Endothelial cell of umbilical vein (primary cell): ENCODE measurements at regions not wholly inside any gene's neighbourhood (a gene's known extent, or its start where the extent isn't known, plus 50 kb on each side); places are given as distances from the start of the nearest gene placed in this dataset.

Experiments
- BruUV-seq: library from RNA; stranded (reverse); fragments of 400-500 nt; replicated peaks from 2 replicates; lab custom pipeline; 2021; lab: Mats Ljungman, UMichigan
- CTCF ChIA-PET: fragments of 300-600, 350-600 bp; sonication (Branson Sonifier 250); formaldehyde crosslinking; loops from one replicate; lab custom pipeline; 2021; ENCODE audit warnings: antibody characterized with exemption, inconsistent platforms; lab: Charles Lee
- POLR2A ChIA-PET: fragments of 300-600, 350-600 bp; sonication (Branson Sonifier 250); formaldehyde crosslinking; loops from one replicate; lab custom pipeline; 2021; ENCODE audit warnings: antibody characterized with exemption, inconsistent platforms; lab: Charles Lee
- DNase-seq: peaks from one replicate; pipeline ENCODE4 v3.0.0-alpha.2; 2011; ENCODE audit warnings: low read depth, low spot score
- FAIRE-seq: peaks from 2 replicates; lab custom pipeline; 2011; peaks lifted over from hg19 to GRCh38; lab: Jason Lieb, UNC
- H2AFZ ChIP-seq: 2 replicates; pipeline ENCODE4 v1.6.0; 2012; ENCODE audit warnings: low read depth, low read length, control low read depth, inconsistent platforms
- H3K27ac ChIP-seq: 2 replicates; pipeline ENCODE4 v1.5.1; 2011; ENCODE audit warnings: low read depth, mild to moderate bottlenecking, control low read depth, low read length, moderate library complexity; ENCODE audit not compliant: insufficient read depth
- H3K27me3 ChIP-seq, 2 experiments: 2 replicates each; pipeline versions ENCODE4 v1.6.0 to v1.6.1; 2011; ENCODE audit warnings: low read length in 2 of 2, mixed read lengths in 1 of 2; ENCODE audit not compliant: control insufficient read depth in 2 of 2, insufficient read depth in 2 of 2
- H3K36me3 ChIP-seq, 2 experiments: 2 replicates in 1 of 2; 3 replicates in 1 of 2; pipeline ENCODE4 v1.5.1; 2011; ENCODE audit warnings: low read length in 2 of 2, mild to moderate bottlenecking in 1 of 2, moderate library complexity in 1 of 2; ENCODE audit not compliant: control insufficient read depth in 2 of 2, insufficient read depth in 2 of 2; ENCODE audit errors: extremely low read depth in 1 of 2
- H3K4me1 ChIP-seq: 3 replicates; pipeline ENCODE4 v1.5.1; 2011; ENCODE audit warnings: mild to moderate bottlenecking, low read length; ENCODE audit not compliant: control insufficient read depth, insufficient read depth; ENCODE audit errors: extremely low read depth
- H3K4me2 ChIP-seq: 2 replicates; pipeline ENCODE4 v1.6.1; 2011; ENCODE audit warnings: low read length, control low read depth, mixed read lengths; ENCODE audit not compliant: insufficient read depth
- H3K4me3 ChIP-seq, 3 experiments: fragments of 200-600 bp in 1 of 3; sonication (generic), shearing (Covaris generic) in 1 of 3; replicated peaks in 1 of 3; 2 replicates each; pipeline ENCODE4 v1.5.1; 2011 to 2016; ENCODE audit warnings: control low read depth in 3 of 3, low read length in 3 of 3, mild to moderate bottlenecking in 2 of 3, inconsistent platforms in 1 of 3, low read depth in 1 of 3, moderate library complexity in 1 of 3; ENCODE audit not compliant: insufficient read depth in 1 of 3
- H3K79me2 ChIP-seq: 2 replicates; pipeline ENCODE4 v1.6.0; 2012; ENCODE audit warnings: low read length, inconsistent platforms; ENCODE audit not compliant: control insufficient read depth, insufficient read depth
- H3K9ac ChIP-seq: replicated peaks from 2 replicates; pipeline ENCODE3; 2011; ENCODE audit warnings: low read length, control low read depth; ENCODE audit not compliant: insufficient read depth; ENCODE audit errors: extremely low read depth
- H3K9me1 ChIP-seq: replicated peaks from 3 replicates; pipeline ENCODE4 v1.6.0; 2011; ENCODE audit warnings: mild to moderate bottlenecking, low read length; ENCODE audit not compliant: control insufficient read depth, insufficient read depth; ENCODE audit errors: extremely low read depth
- H3K9me3 ChIP-seq: replicated peaks from 2 replicates; pipeline ENCODE4 v1.5.1; 2012; ENCODE audit warnings: low read length, inconsistent platforms; ENCODE audit not compliant: control insufficient read depth, insufficient read depth
- H4K20me1 ChIP-seq: replicated peaks from 2 replicates; pipeline ENCODE3; 2011; ENCODE audit warnings: mild to moderate bottlenecking, low read length; ENCODE audit not compliant: control insufficient read depth, insufficient read depth; ENCODE audit errors: extremely low read depth
- CTCF ChIP-seq, 2 donors: IDR thresholded peaks; 1 replicate in 1 of 2; 2 replicates in 1 of 2; pipeline ENCODE4 v1.5.1; 2011; ENCODE audit warnings: low read length in 2 of 2, mild to moderate bottlenecking in 2 of 2, moderate library complexity in 2 of 2, control low read depth in 1 of 2, inconsistent platforms in 1 of 2, low read depth in 1 of 2; ENCODE audit not compliant: insufficient read depth in 1 of 2; ENCODE audit errors: extremely low read depth in 1 of 2
- EZH2 ChIP-seq: IDR thresholded peaks from 2 replicates; pipeline ENCODE4 v1.6.1; 2012; ENCODE audit warnings: borderline replicate concordance, low read depth, mild to moderate bottlenecking, moderate library complexity, low read length, inconsistent platforms; ENCODE audit not compliant: severe bottlenecking
- FOS ChIP-seq: IDR thresholded peaks from 2 replicates; pipeline ENCODE4 v1.6.1; 2011; ENCODE audit warnings: mild to moderate bottlenecking, low read length, moderate library complexity, borderline replicate concordance; ENCODE audit not compliant: insufficient read depth
- GATA2 ChIP-seq: IDR thresholded peaks from 2 replicates; pipeline ENCODE4 v1.7.0; 2011; ENCODE audit warnings: low read depth, mild to moderate bottlenecking, moderate library complexity, mixed read lengths, low read length; ENCODE audit not compliant: insufficient read length, insufficient read depth
- JUN ChIP-seq: IDR thresholded peaks from 2 replicates; pipeline ENCODE4 v1.6.1; 2011; ENCODE audit warnings: borderline replicate concordance, low read depth; ENCODE audit not compliant: insufficient read length, insufficient read depth
- MYC ChIP-seq: IDR thresholded peaks from one replicate; pipeline ENCODE4 v1.6.1; 2011; ENCODE audit warnings: mild to moderate bottlenecking, low read depth, low read length
- POLR2A ChIP-seq: IDR thresholded peaks from 2 replicates; pipeline ENCODE4 v1.6.1; 2012; ENCODE audit warnings: low read depth, mild to moderate bottlenecking, control low read depth, low read length
- POLR2AphosphoS5 ChIP-seq: IDR thresholded peaks from 2 replicates; pipeline ENCODE4 v1.6.1; 2012; ENCODE audit warnings: low read depth, mild to moderate bottlenecking, control low read depth, low read length, moderate library complexity; ENCODE audit not compliant: insufficient read depth
- dilution Hi-C: fragments of 300-500 bp; cut with MboI; formaldehyde crosslinking; loops from one replicate; pipeline ENCODE4 v1.15.0; 2019; ENCODE audit warnings: low sequenced_read_pairs; ENCODE audit not compliant: extremely low pct_ligation_motif_present
- intact Hi-C: fragments of 100-400 bp; cut with micrococcal nuclease; formaldehyde crosslinking; loops from one replicate; pipeline ENCODE4 v1.10.0; 2022
- TF ChIP-seq, protein P1 (sequence below): IDR thresholded peaks from 2 replicates; pipeline ENCODE4 v1.6.1; 2011; ENCODE audit not compliant: insufficient read depth, insufficient read length

DNA sequence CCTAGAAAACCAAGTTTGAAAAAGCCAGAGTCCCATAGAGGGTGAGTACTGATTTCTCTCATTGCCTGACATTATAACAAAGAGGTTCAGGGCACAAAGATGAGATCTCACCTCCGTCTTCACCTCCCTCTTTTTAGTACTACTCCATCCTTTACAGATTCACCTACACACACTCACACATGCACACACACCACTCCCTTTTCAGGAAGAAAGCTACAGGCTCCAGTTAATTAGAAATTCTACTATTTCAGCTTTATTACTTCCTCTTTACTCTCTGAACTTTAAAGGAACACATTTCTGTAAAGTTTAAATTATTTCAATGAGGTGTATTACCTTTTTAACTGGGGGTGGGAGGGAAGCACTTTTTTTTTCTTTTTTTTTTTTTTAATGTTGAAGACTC is 59.6 kb upstream of the PRDX6 start:
- dilution Hi-C loops = no loop called here
- H3K79me2 ChIP-seq = no peaks in the 10 kb centered on the region
- H4K20me1 ChIP-seq = no peaks in the 10 kb centered on the region
- CTCF ChIA-PET = interaction anchor here (1.0 to 1.5 kb wide), 5 partner anchors 10 to 676 kb away, joined by 3 to 4 read pairs (median 3); no protein-coding TSS in a partner anchor
- H3K9me3 ChIP-seq = no peaks in the 10 kb centered on the region
- H3K4me2 ChIP-seq = no peak overlapping the region
- TF ChIP-seq FOS (no peak), GATA2 (no peak), JUN (no peak), EZH2 (no peak), POLR2AphosphoS5 (no peak), MYC (no peak), CTCF (IDR thresholded peaks at IDR 0.05; ENCODE audit: extremely low read depth in 1 of 2, insufficient read depth in 1 of 2, low read depth in 1 of 2, low read length in 2 of 2) (no peak), POLR2A (no peak)
- TF ChIP-seq, protein P1, sequence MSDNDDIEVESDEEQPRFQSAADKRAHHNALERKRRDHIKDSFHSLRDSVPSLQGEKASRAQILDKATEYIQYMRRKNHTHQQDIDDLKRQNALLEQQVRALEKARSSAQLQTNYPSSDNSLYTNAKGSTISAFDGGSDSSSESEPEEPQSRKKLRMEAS = no peak
- intact Hi-C loops = no loop called here
- no peaks in the 10 kb centered on the region for H3K27me3 ChIP-seq
- H3K36me3 ChIP-seq = no peaks in the 10 kb centered on the region
- no peak for DNase-seq
- H3K4me3 ChIP-seq = no peak overlapping the region
- BruUV-seq = no TSS peak
- no peak overlapping the region for H3K9ac ChIP-seq
- H3K27ac ChIP-seq = no peak overlapping the region
- POLR2A ChIA-PET = no interaction called here
- FAIRE-seq = no peak
- H3K9me1 ChIP-seq = no peaks in the 10 kb centered on the region
- no peak overlapping the region for H2AFZ ChIP-seq
- H3K4me1 ChIP-seq = peaks cover 5% of the 10 kb centered on the region
